ENCODE measurements at regions not wholly inside any gene's neighbourhood (a gene's known extent, or its start where the extent isn't known, plus 50 kb on each side); places are given as distances from the start of the nearest gene placed in this dataset.

DNA sequence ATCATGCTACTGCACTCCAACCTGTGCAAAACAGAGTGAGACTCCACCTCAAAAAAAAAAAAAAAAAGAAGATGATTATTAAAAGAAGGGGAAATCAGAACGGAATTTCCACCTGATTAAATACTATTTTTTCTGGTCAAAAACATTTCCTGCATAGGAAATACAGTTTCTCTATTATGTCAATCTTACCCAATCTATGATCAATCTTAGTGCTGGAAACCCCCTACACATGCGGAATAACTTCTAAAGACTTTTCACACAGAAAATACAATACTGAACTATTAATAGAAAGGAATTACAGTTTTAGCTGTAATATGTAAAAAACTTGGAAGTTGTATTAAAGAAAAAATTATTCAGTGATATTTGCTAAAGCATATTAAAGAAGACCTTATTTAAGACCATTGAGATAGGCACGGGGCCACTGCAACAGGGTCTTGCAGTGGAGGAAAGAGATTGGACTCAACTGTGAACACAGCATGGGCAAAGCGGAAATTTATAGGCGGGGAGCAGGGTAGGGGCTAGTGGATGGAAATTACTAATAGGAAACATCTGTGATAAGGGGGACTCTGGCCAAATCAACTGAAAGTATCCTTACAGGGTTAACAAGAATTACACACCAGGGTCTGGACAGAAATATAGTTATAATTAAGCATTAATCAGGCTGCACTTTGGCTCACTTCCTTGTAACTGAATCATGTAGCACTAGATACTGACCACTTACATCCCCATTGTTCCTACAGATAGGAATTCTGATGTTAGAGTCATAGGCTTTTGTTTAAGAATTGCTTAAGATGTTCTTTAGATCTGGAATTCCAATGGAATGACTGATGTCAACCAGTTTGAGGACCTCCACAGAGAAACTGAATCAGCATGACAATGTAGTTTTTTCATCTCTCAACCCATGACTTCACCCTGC, 411.5 kb upstream of the DDI1 start (continued):
- TF ChIP-seq ZBTB33 (IDR thresholded peaks at IDR 0.05), result no peak

DNA sequence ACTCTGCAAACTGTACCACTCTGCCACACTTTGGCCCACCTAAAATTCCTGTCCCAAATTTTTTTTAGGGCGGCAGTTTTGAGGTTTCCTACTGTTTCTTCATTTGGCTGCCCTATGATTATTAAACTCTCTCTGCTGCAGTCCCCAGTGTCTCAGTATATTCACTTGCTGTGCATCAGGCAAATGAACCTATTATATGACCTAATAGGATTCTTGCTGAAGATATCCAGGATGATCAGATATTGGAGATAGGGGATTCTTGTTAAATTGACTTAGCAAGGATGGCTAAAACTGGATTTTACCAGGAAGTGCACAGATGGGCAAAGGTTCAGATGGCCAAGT, 410.8 kb upstream of the DDI1 start:
- peaks cover 0 to 5% (median 0%) of the 10 kb centered on the region in 4 donors for H3K27me3 ChIP-seq (ENCODE audit: control insufficient read depth in 4 of 4, insufficient read depth in 4 of 4, low read length in 3 of 4)

More for the DNA sequence above, 410.8 kb upstream of the DDI1 start:
- no peak overlapping the region for H3K9ac ChIP-seq (ENCODE audit: low read depth in 1 of 2, low read length in 2 of 2)
- WGBS, result 1% methylated on average over 1 of the region's 1 CpG
- DNase-seq (ENCODE audit: low spot score), result no peak
- no peak overlapping the region for H3K4me3 ChIP-seq (ENCODE audit: low read depth in 1 of 3, low read length in 3 of 3)
- H3K27ac ChIP-seq (ENCODE audit: low read depth in 1 of 2, low read length in 2 of 2), result no peak overlapping the region
- TF ChIP-seq REST (IDR thresholded peaks at IDR 0.05), result no peak
- no peak for TF ChIP-seq NR2F2 (IDR thresholded peaks at IDR 0.05)
- no peak for TF ChIP-seq MAX (IDR thresholded peaks at IDR 0.05)
- no peak for TF ChIP-seq RAD21 (IDR thresholded peaks at IDR 0.05)
- TF ChIP-seq GABPA (IDR thresholded peaks at IDR 0.05 in 1 of 2, conservative IDR thresholded peaks at IDR 0.05 in 1 of 2), result no peak
- no peak for TF ChIP-seq ZBTB33 (IDR thresholded peaks at IDR 0.05)
- TF ChIP-seq HNF4G (IDR thresholded peaks at IDR 0.05), result no peak
- TF ChIP-seq TAF1 (conservative IDR thresholded peaks at IDR 0.05), result no peak
- no peak for TF ChIP-seq YY1 (IDR thresholded peaks at IDR 0.05)
- no peak for TF ChIP-seq HNF4A (conservative IDR thresholded peaks at IDR 0.05)
- no peak for TF ChIP-seq EGR1 (IDR thresholded peaks at IDR 0.05; ENCODE audit: low read depth in 2 of 2)
- TF ChIP-seq SP1 (IDR thresholded peaks at IDR 0.05), result no peak
- TF ChIP-seq FOXA2 (IDR thresholded peaks at IDR 0.05), result no peak
- no peak for TF ChIP-seq RXRA (IDR thresholded peaks at IDR 0.05)
- TF ChIP-seq, protein P1, sequence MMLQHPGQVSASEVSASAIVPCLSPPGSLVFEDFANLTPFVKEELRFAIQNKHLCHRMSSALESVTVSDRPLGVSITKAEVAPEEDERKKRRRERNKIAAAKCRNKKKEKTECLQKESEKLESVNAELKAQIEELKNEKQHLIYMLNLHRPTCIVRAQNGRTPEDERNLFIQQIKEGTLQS (IDR thresholded peaks at IDR 0.05), result no peak
- TF ChIP-seq CTCF (IDR thresholded peaks at IDR 0.05; ENCODE audit: low read depth, low read length, missing input control), result no peak
- TF ChIP-seq JUND (IDR thresholded peaks at IDR 0.05), result no peak
- no peaks in the 10 kb centered on the region for H3K4me1 ChIP-seq (ENCODE audit: control insufficient read depth in 4 of 4, insufficient read depth in 4 of 4, low read length in 3 of 4)
- no peaks in the 10 kb centered on the region for H3K36me3 ChIP-seq (ENCODE audit: control insufficient read depth in 4 of 4, insufficient read depth in 3 of 4, low read depth in 1 of 4, low read length in 3 of 4)
- no peaks in the 10 kb centered on the region for H3K9me3 ChIP-seq (ENCODE audit: control insufficient read depth in 4 of 4, low read length in 3 of 4)

All from liver (tissue), 8 donors.